Stimulated activated CD8-positive, alpha-beta memory T cell treated with anti-CD3 and anti-CD28 coated beads, Interleukin-15, amount 100 ng/mL, for 4 hours (primary cell): ENCODE measurements at regions not wholly inside any gene's neighbourhood (a gene's known extent, or its start where the extent isn't known, plus 50 kb on each side); places are given as distances from the start of the nearest gene placed in this dataset.

Source experiments
- DNase-seq, 2 donors: peaks; one replicate each; pipeline ENCODE4 v3.0.0-alpha.2; 2020; ENCODE audit warnings: low read depth in 2 of 2

GRCh38 chr16:79267781-79268180, 332.8 kb downstream of the MAF start:
- no peak for DNase-seq

- DNase-seq: no peak
These were observed 333.4 kb downstream of the MAF start for GRCh38 chr16:79267146-79267545.

- DNase-seq: no peak
These were observed 334.8 kb downstream of the MAF start for GRCh38 chr16:79265701-79266100.

GRCh38 chr16:79265196-79265595, 335.3 kb downstream of the MAF start:
- no peak for DNase-seq

- DNase-seq: no peak
These were observed 336.1 kb downstream of the MAF start for GRCh38 chr16:79264237-79265109.

- DNase-seq: no peak
These were observed 337.1 kb downstream of the MAF start for GRCh38 chr16:79263425-79263824.
